ENCODE measurements at regions not wholly inside any gene's neighbourhood (a gene's known extent, or its start where the extent isn't known, plus 50 kb on each side); places are given as distances from the start of the nearest gene placed in this dataset.

DNA sequence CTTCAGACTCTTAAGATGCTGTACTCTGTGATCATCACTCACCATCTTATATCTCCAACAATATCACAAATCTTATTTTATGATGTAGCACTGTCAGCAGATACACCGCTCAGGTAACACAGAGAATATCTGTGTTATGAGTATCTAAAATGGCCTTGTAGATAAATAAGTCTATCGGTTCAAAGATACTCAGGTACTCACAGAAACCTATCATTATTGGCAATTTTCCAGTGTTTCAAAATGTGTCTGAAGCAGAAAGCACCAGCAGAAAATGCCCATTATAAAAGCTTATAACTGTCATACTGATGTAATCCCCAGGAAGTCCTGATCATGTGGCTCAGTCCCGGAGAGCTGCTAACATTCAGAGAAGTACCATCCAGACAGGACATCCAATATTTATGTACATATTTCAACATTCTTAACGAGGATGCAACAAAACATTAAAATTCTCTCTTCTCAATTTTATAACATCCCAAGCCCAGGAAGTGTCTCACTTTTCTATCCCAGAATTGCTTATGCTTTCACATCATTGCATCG, 190.7 kb upstream of the LMNTD1 start:
- Histone ChIP-seq H3K9me3 (no peaks in the 10 kb centered on the region), H3K4me3 (no peak overlapping the region), H3K36me3 (no peaks in the 10 kb centered on the region), H3K4me1 (no peaks in the 10 kb centered on the region), H3K27me3 (no peaks in the 10 kb centered on the region), H3K27ac (no peak overlapping the region)
- intact Hi-C loops (cut with DNase I) = no loop called here
- DNase-seq = no peak
- WGBS, 2 donors = 79% methylated on average over 5 of the region's 5 CpGs
- TF ChIP-seq, protein P1, sequence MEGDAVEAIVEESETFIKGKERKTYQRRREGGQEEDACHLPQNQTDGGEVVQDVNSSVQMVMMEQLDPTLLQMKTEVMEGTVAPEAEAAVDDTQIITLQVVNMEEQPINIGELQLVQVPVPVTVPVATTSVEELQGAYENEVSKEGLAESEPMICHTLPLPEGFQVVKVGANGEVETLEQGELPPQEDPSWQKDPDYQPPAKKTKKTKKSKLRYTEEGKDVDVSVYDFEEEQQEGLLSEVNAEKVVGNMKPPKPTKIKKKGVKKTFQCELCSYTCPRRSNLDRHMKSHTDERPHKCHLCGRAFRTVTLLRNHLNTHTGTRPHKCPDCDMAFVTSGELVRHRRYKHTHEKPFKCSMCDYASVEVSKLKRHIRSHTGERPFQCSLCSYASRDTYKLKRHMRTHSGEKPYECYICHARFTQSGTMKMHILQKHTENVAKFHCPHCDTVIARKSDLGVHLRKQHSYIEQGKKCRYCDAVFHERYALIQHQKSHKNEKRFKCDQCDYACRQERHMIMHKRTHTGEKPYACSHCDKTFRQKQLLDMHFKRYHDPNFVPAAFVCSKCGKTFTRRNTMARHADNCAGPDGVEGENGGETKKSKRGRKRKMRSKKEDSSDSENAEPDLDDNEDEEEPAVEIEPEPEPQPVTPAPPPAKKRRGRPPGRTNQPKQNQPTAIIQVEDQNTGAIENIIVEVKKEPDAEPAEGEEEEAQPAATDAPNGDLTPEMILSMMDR (IDR thresholded peaks at IDR 0.05) = no peak
- no peak for ATAC-seq

- no peaks in the 10 kb centered on the region for H3K4me1 ChIP-seq
- H3K4me3 ChIP-seq = no peak overlapping the region
- TF ChIP-seq, protein P1 (IDR thresholded peaks at IDR 0.05) = no peak
- DNase-seq (no peak), ATAC-seq (no peak)
- no peaks in the 10 kb centered on the region for H3K9me3 ChIP-seq
- no peaks in the 10 kb centered on the region for H3K36me3 ChIP-seq
- H3K27ac ChIP-seq = no peak overlapping the region
- WGBS, 2 donors = 79 to 83% methylated on average over 4 of the region's 4 CpGs
- intact Hi-C loops (cut with DNase I) = no loop called here
- no peaks in the 10 kb centered on the region for H3K27me3 ChIP-seq
Measured at GRCh38 chr12:25744313-25744712, 191.2 kb upstream of the LMNTD1 start.

GRCh38 chr12:25745281-25745680, 192.2 kb upstream of the LMNTD1 start:
- ATAC-seq (no peak), DNase-seq (no peak)
- TF ChIP-seq, protein P1 (IDR thresholded peaks at IDR 0.05) = no peak
- H3K36me3 ChIP-seq = no peaks in the 10 kb centered on the region
- no peaks in the 10 kb centered on the region for H3K4me1 ChIP-seq
- H3K27ac ChIP-seq = no peak overlapping the region
- 59% methylated on average over 2 of the region's 2 CpGs for WGBS, 2 donors
- H3K4me3 ChIP-seq = no peak overlapping the region
- no peaks in the 10 kb centered on the region for H3K27me3 ChIP-seq
- H3K9me3 ChIP-seq = no peaks in the 10 kb centered on the region
- intact Hi-C loops (cut with DNase I) = no loop called here

GRCh38 chr12:25746131-25746530, 193.0 kb upstream of the LMNTD1 start:
- TF ChIP-seq, protein P1 (IDR thresholded peaks at IDR 0.05) = no peak
- no peak overlapping the region for H3K27ac ChIP-seq
- ATAC-seq = no peak
- H3K4me1 ChIP-seq = no peaks in the 10 kb centered on the region
- no peak overlapping the region for H3K4me3 ChIP-seq
- no peaks in the 10 kb centered on the region for H3K36me3 ChIP-seq
- DNase-seq = no peak
- H3K27me3 ChIP-seq = no peaks in the 10 kb centered on the region
- intact Hi-C loops (cut with DNase I) = no loop called here
- no peaks in the 10 kb centered on the region for H3K9me3 ChIP-seq
